Limb (tissue), 2 donors: ENCODE measurements at regions not wholly inside any gene's neighbourhood (a gene's known extent, or its start where the extent isn't known, plus 50 kb on each side); places are given as distances from the start of the nearest gene placed in this dataset.

Experiments
- DNase-seq, 2 donors: peaks; one replicate each; pipeline ENCODE4 v3.0.0-alpha.2; 2016; ENCODE audit errors: extremely low spot score in 2 of 2

DNA sequence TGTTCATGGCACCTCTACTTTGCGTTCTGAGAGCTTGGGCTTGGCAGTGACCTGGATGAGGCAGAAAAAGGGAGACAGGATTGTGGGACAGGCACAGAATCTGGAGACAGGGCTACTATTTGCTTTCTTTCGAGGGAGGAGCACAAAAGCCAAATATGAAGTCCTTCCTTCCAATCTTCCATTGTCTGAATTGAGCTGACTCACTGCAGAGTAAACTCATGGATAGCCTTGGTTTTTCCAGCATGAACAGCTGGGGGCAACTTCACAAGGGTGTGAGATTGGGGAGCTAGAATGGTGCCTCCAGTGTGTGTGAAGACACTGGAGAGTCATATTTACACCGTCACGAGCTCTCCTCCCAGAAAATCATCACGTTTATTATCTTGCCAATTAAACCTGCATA, 55.6 kb upstream of the NRP1 start:
- no peak for DNase-seq

GRCh38 chr10:33388785-33389184, 54.3 kb upstream of the NRP1 start:
- no peak for DNase-seq

- no peak for DNase-seq
These were observed 53.9 kb upstream of the NRP1 start for GRCh38 chr10:33388382-33388781.

DNA sequence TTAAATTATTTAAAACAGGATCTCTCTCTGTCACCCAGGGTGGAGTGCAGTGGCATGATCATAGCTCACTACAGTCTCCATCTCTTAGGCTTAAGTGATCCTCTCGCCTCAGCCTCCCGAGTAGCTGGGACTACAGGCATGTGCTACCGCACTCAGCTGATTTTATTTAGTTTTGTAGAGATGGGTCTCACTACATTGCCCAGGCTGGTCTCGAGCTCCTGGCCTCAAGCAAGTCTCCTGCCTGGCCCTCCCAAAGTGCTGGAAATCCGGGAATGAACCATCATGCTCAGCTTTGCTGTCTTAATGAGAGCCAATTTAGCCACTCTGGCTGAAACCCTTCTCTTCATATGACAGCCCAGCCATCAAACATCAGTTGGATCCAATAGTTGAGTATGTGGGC, 53.3 kb upstream of the NRP1 start:
- no peak for DNase-seq

GRCh38 chr10:33386926-33387325, 52.5 kb upstream of the NRP1 start:
- no peak for DNase-seq

GRCh38 chr10:33385686-33386085, 51.2 kb upstream of the NRP1 start:
- no peak for DNase-seq

DNA sequence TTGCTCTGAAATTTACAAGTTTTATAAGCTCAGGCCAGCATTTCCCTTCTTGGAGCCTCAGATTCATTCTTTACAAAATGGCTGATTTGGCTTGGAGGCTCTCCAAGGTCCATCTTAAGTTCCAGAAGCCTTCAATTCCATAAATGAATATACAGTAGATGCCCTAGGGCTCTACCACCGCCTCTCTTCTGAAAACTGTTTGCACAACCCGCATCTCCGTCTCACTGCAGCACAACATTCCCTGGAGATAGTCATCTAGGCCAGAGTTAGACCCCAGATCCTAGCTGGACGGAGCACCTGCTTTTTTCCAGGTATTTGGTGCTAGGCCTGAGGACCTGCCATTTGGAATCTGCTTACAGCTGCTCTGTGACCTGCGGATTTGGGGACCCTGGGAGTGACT, 50.5 kb upstream of the NRP1 start:
- DNase-seq: no peak
